HCT116 (cell line): ENCODE measurements at regions not wholly inside any gene's neighbourhood (a gene's known extent, or its start where the extent isn't known, plus 50 kb on each side); places are given as distances from the start of the nearest gene placed in this dataset.

Experiments used
- ATAC-seq: fragments of 200-7000 bp; cut with Tn5 transposase; 2 replicates; pipeline ENCODE4 v1.9.1; 2020; ENCODE audit warnings: mild to moderate bottlenecking, moderate library complexity
- BruUV-seq: library from RNA; stranded (reverse); fragments of 400-500 nt; replicated peaks from 2 replicates; lab custom pipeline; 2021; lab: Mats Ljungman, UMichigan
- CTCF ChIA-PET: fragments of 300-600 bp; sonication (Branson Sonifier 250); formaldehyde crosslinking; loops from one replicate; lab custom pipeline; 2021; ENCODE audit warnings: antibody characterized with exemption; lab: Charles Lee
- POLR2A ChIA-PET: fragments of 300-600, 350-600 bp; sonication (Branson Sonifier 250); formaldehyde crosslinking; loops from one replicate; lab custom pipeline; 2021; ENCODE audit warnings: antibody characterized with exemption; lab: Charles Lee
- RAD21 ChIA-PET, 2 experiments: fragments of 300-600 bp; sonication (Branson Sonifier 250); formaldehyde crosslinking; loops; one replicate each; lab custom pipeline; 2023; ENCODE audit warnings: low total read pairs in 2 of 2; ENCODE audit not compliant: uncharacterized antibody in 2 of 2, unreplicated experiment in 2 of 2, low non-redundant PET in 1 of 2; lab: Charles Lee
- DNase-seq: peaks from one replicate; pipeline ENCODE4 v3.0.0-alpha.2; 2010; ENCODE audit warnings: low read depth, low spot score
- H2AFZ ChIP-seq: fragments of 200-600 bp; shearing (Covaris generic), sonication (generic); 2 replicates; pipeline ENCODE4 v1.6.1; 2017; ENCODE audit warnings: low read depth, mixed run types, mixed read lengths, antibody characterized with exemption, low read length; ENCODE audit not compliant: poor library complexity, severe bottlenecking
- H3K27ac ChIP-seq: 2 replicates; pipeline ENCODE4 v1.5.1; 2012; ENCODE audit warnings: low read depth, low read length
- H3K27me3 ChIP-seq: fragments of 200-600 bp; sonication (generic); 2 replicates; pipeline ENCODE4 v1.6.1; 2016; ENCODE audit warnings: mixed run types, low read length, mixed read lengths; ENCODE audit not compliant: insufficient read depth
- H3K36me3 ChIP-seq, 2 experiments: fragments of 200-500 bp in 1 of 2; fragments of 200-600 bp in 1 of 2; sonication (Bioruptor generic) in 1 of 2; sonication (generic) in 1 of 2; 2 replicates each; pipeline versions ENCODE4 v1.5.1 to v1.6.1; 2014 to 2016; ENCODE audit warnings: low read length in 2 of 2, inconsistent platforms in 1 of 2, mixed read lengths in 1 of 2, mixed run types in 1 of 2; ENCODE audit not compliant: insufficient read depth in 2 of 2, control insufficient read depth in 1 of 2
- H3K4me1 ChIP-seq, 2 experiments: fragments of 200-600 bp in 1 of 2; sonication (generic) in 1 of 2; 2 replicates each; pipeline versions ENCODE4 v1.5.1 to v1.6.1; 2012 to 2017; ENCODE audit warnings: low read length in 2 of 2, inconsistent platforms in 1 of 2, mild to moderate bottlenecking in 1 of 2, mixed read lengths in 1 of 2, mixed run types in 1 of 2, moderate library complexity in 1 of 2; ENCODE audit not compliant: insufficient read depth in 2 of 2, control insufficient read depth in 1 of 2
- H3K4me2 ChIP-seq: fragments of 200-600 bp; sonication (generic); 2 replicates; pipeline ENCODE4 v1.6.1; 2017; ENCODE audit warnings: mixed run types, low read length, mixed read lengths
- H3K4me3 ChIP-seq, 2 experiments: fragments of 200-600 bp in 1 of 2; sonication (generic) in 1 of 2; replicated peaks in 1 of 2; 2 replicates each; pipeline ENCODE4 v1.5.1; 2011 to 2016; ENCODE audit warnings: low read length in 2 of 2, control low read depth in 1 of 2, low read depth in 1 of 2, mild to moderate bottlenecking in 1 of 2, mixed read lengths in 1 of 2, mixed run types in 1 of 2
- H3K79me2 ChIP-seq: fragments of 200-600 bp; sonication (generic); 2 replicates; pipeline ENCODE4 v1.6.1; 2017; ENCODE audit warnings: mild to moderate bottlenecking, mixed run types, low read length, moderate library complexity, mixed read lengths; ENCODE audit not compliant: insufficient read depth
- H3K9ac ChIP-seq: fragments of 200-600 bp; sonication (generic); 2 replicates; pipeline ENCODE4 v1.6.1; 2016; ENCODE audit warnings: low read length, mixed read lengths
- H3K9me2 ChIP-seq: fragments of 200-600 bp; sonication (generic), shearing (Covaris generic); 2 replicates; pipeline ENCODE4 v1.6.1; 2017; ENCODE audit warnings: mixed run types, mild to moderate bottlenecking, moderate library complexity; ENCODE audit not compliant: insufficient read depth
- H3K9me3 ChIP-seq, 2 experiments: fragments of 200-500 bp in 1 of 2; fragments of 200-600 bp in 1 of 2; sonication (Bioruptor generic) in 1 of 2; sonication (generic) in 1 of 2; 2 replicates each; pipeline ENCODE4 v1.6.1; 2014 to 2017; ENCODE audit warnings: low read length in 2 of 2, mixed read lengths in 2 of 2, inconsistent platforms in 1 of 2, low read depth in 1 of 2, mild to moderate bottlenecking in 1 of 2, mixed run types in 1 of 2, moderate library complexity in 1 of 2; ENCODE audit not compliant: control insufficient read depth in 1 of 2, insufficient read depth in 1 of 2
- H4K20me1 ChIP-seq: fragments of 200-600 bp; sonication (generic), shearing (Covaris generic); 2 replicates; pipeline ENCODE4 v1.6.1; 2017; ENCODE audit warnings: mixed run types, mild to moderate bottlenecking, moderate library complexity; ENCODE audit not compliant: insufficient read depth
- EGR1 ChIP-seq: IDR thresholded peaks from 2 replicates; pipeline ENCODE4 v1.6.1; 2012; ENCODE audit warnings: low read depth
- ELF1 ChIP-seq: IDR thresholded peaks from 2 replicates; pipeline ENCODE4 v1.6.1; 2012; ENCODE audit warnings: low read depth, borderline replicate concordance
- EZH2 ChIP-seq: fragments of 200-600 bp; sonication (generic); IDR thresholded peaks from 2 replicates; pipeline ENCODE4 v1.6.1; 2017; ENCODE audit warnings: antibody characterized with exemption, mixed run types
- EZH2phosphoT487 ChIP-seq: fragments of 200-600 bp; IDR thresholded peaks from 2 replicates; pipeline ENCODE4 v1.6.1; 2018; ENCODE audit warnings: antibody characterized with exemption, borderline replicate concordance
- FOSL1 ChIP-seq: IDR thresholded peaks from 2 replicates; pipeline ENCODE4 v1.6.1; 2012; ENCODE audit warnings: low read depth
- JUND ChIP-seq: IDR thresholded peaks from 2 replicates; pipeline ENCODE4 v1.6.1; 2012
- MAX ChIP-seq: IDR thresholded peaks from 2 replicates; pipeline ENCODE4 v1.6.1; 2012
- POLR2A ChIP-seq: IDR thresholded peaks from 2 replicates; pipeline ENCODE4 v1.7.0; 2011; ENCODE audit warnings: borderline replicate concordance; ENCODE audit not compliant: insufficient read depth, insufficient read length; ENCODE audit errors: extremely low read depth
- RAD21 ChIP-seq: IDR thresholded peaks from 2 replicates; pipeline ENCODE4 v1.6.1; 2012; ENCODE audit warnings: low read depth, mild to moderate bottlenecking
- SIN3A ChIP-seq: IDR thresholded peaks from 2 replicates; pipeline ENCODE4 v1.6.1; 2012; ENCODE audit warnings: low read depth
- SP1 ChIP-seq: IDR thresholded peaks from 2 replicates; pipeline ENCODE4 v1.6.1; 2012; ENCODE audit warnings: low read depth
- SRF ChIP-seq: IDR thresholded peaks from 2 replicates; pipeline ENCODE4 v1.6.1; 2012; ENCODE audit warnings: low read depth
- TCF7L2 ChIP-seq: IDR thresholded peaks from 2 replicates; pipeline ENCODE4 v1.7.0; 2011; ENCODE audit warnings: borderline replicate concordance, inconsistent platforms; ENCODE audit not compliant: insufficient read depth, insufficient read length; ENCODE audit errors: extremely low read depth
- ZBTB33 ChIP-seq: IDR thresholded peaks from 2 replicates; pipeline ENCODE4 v1.6.1; 2011; ENCODE audit warnings: mild to moderate bottlenecking, low read length, moderate library complexity; ENCODE audit not compliant: insufficient replicate concordance; ENCODE audit errors: extremely low read depth
- ZFX ChIP-seq: fragments of 450-650 bp; IDR thresholded peaks from 2 replicates; pipeline ENCODE4 v1.6.1; 2017
- ZNF274 ChIP-seq: fragments of 200-500 bp; sonication (Bioruptor generic); IDR thresholded peaks from 2 replicates; pipeline ENCODE4 v1.6.1; 2014; ENCODE audit warnings: mild to moderate bottlenecking, low read depth, low read length, inconsistent platforms
- intact Hi-C: fragments of 100-400 bp; cut with micrococcal nuclease; formaldehyde crosslinking; loops from 2 replicates; pipeline ENCODE4 v1.10.0; 2022

GRCh38 chr4:157600583-157600982, 380.1 kb downstream of the GRIA2 start (continued):
- TF ChIP-seq ZFX = no peak
- no peak for TF ChIP-seq ELF1
- TF ChIP-seq TCF7L2 = no peak
- no peak for TF ChIP-seq RAD21
- no peak for TF ChIP-seq MAX
- no peak for TF ChIP-seq SRF
- no peak for TF ChIP-seq EGR1
- TF ChIP-seq SP1 = no peak
- TF ChIP-seq, all 23 proteins: peak for 0

- no peaks in the 10 kb centered on the region for H4K20me1 ChIP-seq
- no peak overlapping the region for H3K4me3 ChIP-seq
- no peak overlapping the region for H3K9ac ChIP-seq
- BruUV-seq = no TSS peak
- H3K79me2 ChIP-seq = no peaks in the 10 kb centered on the region
- ChIA-PET CTCF (no interaction called here), POLR2A (no interaction called here), RAD21 (no interaction called here)
- no peak overlapping the region for H3K27ac ChIP-seq
- no peak overlapping the region for H2AFZ ChIP-seq
- H3K4me2 ChIP-seq = no peak overlapping the region
- intact Hi-C loops = no loop called here
- no peaks in the 10 kb centered on the region for H3K27me3 ChIP-seq
- H3K4me1 ChIP-seq = no peaks in the 10 kb centered on the region
- DNase-seq (no peak), ATAC-seq (no peak)
- H3K9me3 ChIP-seq = no peaks in the 10 kb centered on the region
- H3K9me2 ChIP-seq = no peaks in the 10 kb centered on the region
- H3K36me3 ChIP-seq = no peaks in the 10 kb centered on the region
- TF ChIP-seq ELF1 (no peak), ZFX (no peak), EZH2phosphoT487 (no peak), SP1 (no peak), TCF7L2 (no peak), EGR1 (no peak), FOSL1 (no peak), ZNF274 (no peak), ZBTB33 (no peak), POLR2A (no peak), JUND (no peak), EZH2 (no peak), MAX (no peak), SRF (no peak), SIN3A (no peak)
These were observed 370.7 kb downstream of the GRIA2 start for GRCh38 chr4:157591245-157591644.
